NT2/D1 (cell line): ENCODE measurements at regions not wholly inside any gene's neighbourhood (a gene's known extent, or its start where the extent isn't known, plus 50 kb on each side); places are given as distances from the start of the nearest gene placed in this dataset.

ENCODE experiments used
- SUZ12 ChIP-seq: IDR thresholded peaks from 2 replicates; pipeline ENCODE4 v1.6.1; 2011; ENCODE audit not compliant: insufficient read length, insufficient read depth; ENCODE audit errors: extremely low read depth
- YY1 ChIP-seq: IDR thresholded peaks from 2 replicates; pipeline ENCODE4 v1.6.1; 2011; ENCODE audit not compliant: insufficient read length, insufficient read depth
- ZNF274 ChIP-seq: IDR thresholded peaks from 2 replicates; pipeline ENCODE4 v1.6.1; 2011; ENCODE audit warnings: mild to moderate bottlenecking, low read depth, low read length

- no peak for TF ChIP-seq ZNF274
- no peak for TF ChIP-seq SUZ12
- no peak for TF ChIP-seq YY1
Observed at GRCh38 chr2:107570876-107571275, 255.8 kb upstream of the RGPD4 start.
